Smooth muscle cell (in vitro differentiated cells): ENCODE measurements at regions not wholly inside any gene's neighbourhood (a gene's known extent, or its start where the extent isn't known, plus 50 kb on each side); places are given as distances from the start of the nearest gene placed in this dataset. TPM values are rescaled to one million over a fixed set of nuclear protein-coding genes. Genes with fewer than 3 reads are reported as not detected.

Source experiments
- DNase-seq: peaks from one replicate; lab custom pipeline; 2025; ENCODE audit not compliant: unreplicated experiment; lab: John Stamatoyannopoulos, UW
- H2AFZ ChIP-seq: fragments of 200-600 bp; sonication (generic); 2 replicates; pipeline ENCODE4 v1.6.0; 2016; ENCODE audit warnings: antibody characterized with exemption, low read depth, mild to moderate bottlenecking
- H3F3A ChIP-seq: fragments of 200-600 bp; sonication (generic); 2 replicates; pipeline ENCODE4 v1.6.0; 2017; ENCODE audit warnings: antibody characterized with exemption, low read depth
- H3K27ac ChIP-seq: fragments of 200-600 bp; sonication (generic); 2 replicates; pipeline ENCODE4 v1.5.1; 2016; ENCODE audit warnings: low read depth, mild to moderate bottlenecking
- H3K27me3 ChIP-seq: fragments of 200-600 bp; sonication (generic); 2 replicates; pipeline ENCODE4 v1.6.1; 2016; ENCODE audit warnings: low read depth, mild to moderate bottlenecking
- H3K36me3 ChIP-seq: fragments of 200-600 bp; sonication (generic); 2 replicates; pipeline ENCODE4 v1.5.1; 2016; ENCODE audit warnings: low read depth
- H3K4me1 ChIP-seq: fragments of 200-600 bp; sonication (generic); 2 replicates; pipeline ENCODE4 v1.5.1; 2016; ENCODE audit warnings: low read depth
- H3K4me2 ChIP-seq: fragments of 200-600 bp; sonication (generic); 2 replicates; pipeline ENCODE4 v1.6.0; 2016; ENCODE audit warnings: mild to moderate bottlenecking
- H3K4me3 ChIP-seq: fragments of 200-600 bp; sonication (generic); 2 replicates; pipeline ENCODE4 v1.5.1; 2016; ENCODE audit warnings: mild to moderate bottlenecking
- H3K79me2 ChIP-seq: fragments of 200-600 bp; sonication (generic); 2 replicates; pipeline ENCODE4 v1.6.0; 2016; ENCODE audit warnings: low read depth, mild to moderate bottlenecking
- H3K9ac ChIP-seq: fragments of 200-600 bp; sonication (generic); 2 replicates; pipeline ENCODE4 v1.6.0; 2016; ENCODE audit warnings: low read depth
- H3K9me3 ChIP-seq: fragments of 200-600 bp; sonication (generic); replicated peaks from 2 replicates; pipeline ENCODE4 v1.5.1; 2016; ENCODE audit warnings: low read depth
- H4K20me1 ChIP-seq: fragments of 200-600 bp; sonication (generic); 2 replicates; pipeline ENCODE4 v1.6.0; 2016; ENCODE audit warnings: low read depth
- WGBS: methylation state at CpG from one replicate; pipeline ENCODE4 v1.1.7; 2016; ENCODE audit warnings: low lambda C conversion rate; 5-methylcytosine and 5-hydroxymethylcytosine counted together
- small RNA-seq: library from RNA; depleted of rRNA; stranded (forward); fragments of <200 nt; gene quantifications from one replicate; pipeline ENCODE3, GENCODE V24; 2014
- TF ChIP-seq, protein P1 (sequence below): fragments of 200-600 bp; sonication (generic); IDR thresholded peaks from 2 replicates; pipeline ENCODE4 v1.5.1; 2017; ENCODE audit warnings: borderline replicate concordance, mild to moderate bottlenecking, antibody characterized with exemption; ENCODE audit not compliant: insufficient read depth, poor library complexity, severe bottlenecking

DNA sequence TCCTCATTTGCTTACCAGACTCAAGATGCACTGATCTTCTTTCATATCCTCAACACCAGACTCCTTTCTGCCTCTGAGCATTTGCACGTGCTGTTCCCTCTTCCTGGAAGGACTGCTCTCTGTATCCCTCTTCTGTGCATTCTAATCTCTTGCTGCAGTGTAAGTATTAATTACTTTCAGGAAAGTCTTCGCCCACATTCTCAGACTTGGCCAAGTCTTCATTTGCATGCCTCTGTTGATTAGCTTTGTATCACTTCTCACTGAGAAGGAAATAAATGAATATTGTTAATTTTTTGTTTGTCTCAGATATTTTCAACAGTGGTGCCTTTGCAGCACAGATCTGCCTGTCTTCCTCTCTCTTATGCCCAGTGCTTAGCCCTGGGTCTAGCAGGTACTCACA, 50.3 kb upstream of the RAB3GAP2 start:
- WGBS, result 96% methylated on average over 2 of the region's 2 CpGs
- Histone ChIP-seq H3K27ac (no peak overlapping the region), H4K20me1 (no peaks in the 10 kb centered on the region), H3K4me3 (no peak overlapping the region), H2AFZ (no peak overlapping the region), H3K4me1 (no peaks in the 10 kb centered on the region), H3K27me3 (no peaks in the 10 kb centered on the region), H3K36me3 (no peaks in the 10 kb centered on the region), H3K9ac (no peak overlapping the region), H3K4me2 (no peak overlapping the region), H3F3A (no peaks in the 10 kb centered on the region), H3K9me3 (no peaks in the 10 kb centered on the region), H3K79me2 (no peaks in the 10 kb centered on the region)
- TF ChIP-seq, protein P1, sequence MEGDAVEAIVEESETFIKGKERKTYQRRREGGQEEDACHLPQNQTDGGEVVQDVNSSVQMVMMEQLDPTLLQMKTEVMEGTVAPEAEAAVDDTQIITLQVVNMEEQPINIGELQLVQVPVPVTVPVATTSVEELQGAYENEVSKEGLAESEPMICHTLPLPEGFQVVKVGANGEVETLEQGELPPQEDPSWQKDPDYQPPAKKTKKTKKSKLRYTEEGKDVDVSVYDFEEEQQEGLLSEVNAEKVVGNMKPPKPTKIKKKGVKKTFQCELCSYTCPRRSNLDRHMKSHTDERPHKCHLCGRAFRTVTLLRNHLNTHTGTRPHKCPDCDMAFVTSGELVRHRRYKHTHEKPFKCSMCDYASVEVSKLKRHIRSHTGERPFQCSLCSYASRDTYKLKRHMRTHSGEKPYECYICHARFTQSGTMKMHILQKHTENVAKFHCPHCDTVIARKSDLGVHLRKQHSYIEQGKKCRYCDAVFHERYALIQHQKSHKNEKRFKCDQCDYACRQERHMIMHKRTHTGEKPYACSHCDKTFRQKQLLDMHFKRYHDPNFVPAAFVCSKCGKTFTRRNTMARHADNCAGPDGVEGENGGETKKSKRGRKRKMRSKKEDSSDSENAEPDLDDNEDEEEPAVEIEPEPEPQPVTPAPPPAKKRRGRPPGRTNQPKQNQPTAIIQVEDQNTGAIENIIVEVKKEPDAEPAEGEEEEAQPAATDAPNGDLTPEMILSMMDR, result no peak
- no peak for DNase-seq

Small RNAs in the stretch of these regions (small RNA-seq; reads per million reads assigned to genes)
- not detected for gene AC096644.2
